ENCODE measurements at regions not wholly inside any gene's neighbourhood (a gene's known extent, or its start where the extent isn't known, plus 50 kb on each side); places are given as distances from the start of the nearest gene placed in this dataset.
A peak's percentile ranks its signal among the peaks of the same experiment; 100 is the strongest.
"Not testable (repeated sequence)": the region's sequence is repeated elsewhere in the genome, so short reads cannot be mapped to it uniquely, and the experiment has no call there.

- no peak for DNase-seq
Observed at GRCh38 chr18:76720683-76721082, 101.7 kb upstream of the ZNF236 start.

GRCh38 chr18:76715012-76715610, 107.2 kb upstream of the ZNF236 start:
- DNase-seq: no peak

- DNase-seq: no peak
Observed at GRCh38 chr18:76713432-76713831, 108.9 kb upstream of the ZNF236 start.

GRCh38 chr18:76712511-76713140, 109.7 kb upstream of the ZNF236 start:
- no peak for DNase-seq

GRCh38 chr18:76710646-76711520, 111.5 kb upstream of the ZNF236 start:
- DNase-seq: no peak

GRCh38 chr18:76709659-76710645, 112.4 kb upstream of the ZNF236 start:
- peak; percentile 60 for DNase-seq

- DNase-seq: no peak
Observed at GRCh38 chr18:76708722-76709353, 113.5 kb upstream of the ZNF236 start.

GRCh38 chr18:76708071-76708721, 114.2 kb upstream of the ZNF236 start:
- DNase-seq: no peak

- no peak for DNase-seq
Observed at GRCh38 chr18:76707534-76707933, 114.8 kb upstream of the ZNF236 start.

GRCh38 chr18:76704589-76704988, 117.8 kb upstream of the ZNF236 start:
- DNase-seq: not testable (repeated sequence)

GRCh38 chr18:76699923-76700322, 122.4 kb upstream of the ZNF236 start:
- no peak for DNase-seq

- no peak for DNase-seq
Observed at GRCh38 chr18:76697441-76697901, 124.9 kb upstream of the ZNF236 start.

GRCh38 chr18:76691800-76692199, 130.6 kb upstream of the ZNF236 start:
- no peak for DNase-seq

GRCh38 chr18:76689646-76690264, 132.6 kb upstream of the ZNF236 start:
- DNase-seq: no peak

- no peak for DNase-seq
Observed at GRCh38 chr18:76688724-76689472, 133.5 kb upstream of the ZNF236 start.

- no peak for DNase-seq
Observed at GRCh38 chr18:76687304-76687962, 134.9 kb upstream of the ZNF236 start.

GRCh38 chr18:76686737-76687231, 135.6 kb upstream of the ZNF236 start:
- DNase-seq: peak; percentile 78

GRCh38 chr18:76685860-76686259, 136.5 kb upstream of the ZNF236 start:
- no peak for DNase-seq

- DNase-seq: no peak
Observed at GRCh38 chr18:76685402-76685801, 137.0 kb upstream of the ZNF236 start.
